Nephron (organoid): ENCODE measurements at regions not wholly inside any gene's neighbourhood (a gene's known extent, or its start where the extent isn't known, plus 50 kb on each side); places are given as distances from the start of the nearest gene placed in this dataset.

Source experiments
- H3K27ac Mint-ChIP-seq, 3 experiments: 2 replicates each; pipeline ENCODE4 v1.8.0; 2020; ENCODE audit warnings: mixed read lengths in 3 of 3, mild to moderate bottlenecking in 2 of 3, moderate library complexity in 1 of 3
- H3K27me3 Mint-ChIP-seq: 2 replicates; pipeline ENCODE4 v1.8.0; 2021; ENCODE audit warnings: low read depth, mild to moderate bottlenecking, moderate library complexity, mixed read lengths
- H3K36me3 Mint-ChIP-seq: 2 replicates; pipeline ENCODE4 v1.8.0; 2020; ENCODE audit warnings: low read depth, mixed read lengths
- H3K4me1 Mint-ChIP-seq: 2 replicates; pipeline ENCODE4 v1.8.0; 2020; ENCODE audit warnings: mixed read lengths
- H3K4me3 Mint-ChIP-seq, 3 experiments: 2 replicates each; pipeline ENCODE4 v1.8.0; 2020; ENCODE audit warnings: mild to moderate bottlenecking in 3 of 3, mixed read lengths in 3 of 3, moderate library complexity in 2 of 3
- H3K9me3 Mint-ChIP-seq: 2 replicates; pipeline ENCODE4 v1.8.0; 2020; ENCODE audit warnings: mixed read lengths
- TF ChIP-seq, protein P1 (sequence below), 3 experiments: fragments of 200-600 bp; sonication (generic); IDR thresholded peaks; one replicate each; pipeline ENCODE4 v1.5.0; 2021; ENCODE audit warnings: antibody characterized with exemption in 3 of 3; ENCODE audit not compliant: unreplicated experiment in 3 of 3

DNA sequence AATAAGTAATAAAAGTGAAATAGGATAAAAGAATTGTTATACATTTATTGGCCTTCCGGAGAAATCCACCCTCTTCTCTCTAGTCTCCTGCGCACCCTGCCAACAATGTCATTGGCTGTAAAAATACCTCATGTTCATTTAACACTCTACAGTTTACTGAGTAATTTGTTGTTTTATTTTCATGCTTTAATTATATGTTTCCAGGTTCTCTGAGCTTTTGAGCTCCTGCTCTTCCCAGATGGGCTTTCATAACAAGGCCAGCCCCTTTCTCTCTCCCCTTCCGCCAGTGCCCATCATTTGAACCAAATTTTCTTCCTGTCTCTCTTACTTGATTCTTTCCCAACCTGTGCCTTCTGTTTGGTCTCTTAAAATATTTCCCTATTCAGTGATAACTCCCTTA is 144.6 kb upstream of the PRSS1 start:
- H3K4me3 Mint-ChIP-seq: no peak overlapping the region
- TF ChIP-seq, protein P1, sequence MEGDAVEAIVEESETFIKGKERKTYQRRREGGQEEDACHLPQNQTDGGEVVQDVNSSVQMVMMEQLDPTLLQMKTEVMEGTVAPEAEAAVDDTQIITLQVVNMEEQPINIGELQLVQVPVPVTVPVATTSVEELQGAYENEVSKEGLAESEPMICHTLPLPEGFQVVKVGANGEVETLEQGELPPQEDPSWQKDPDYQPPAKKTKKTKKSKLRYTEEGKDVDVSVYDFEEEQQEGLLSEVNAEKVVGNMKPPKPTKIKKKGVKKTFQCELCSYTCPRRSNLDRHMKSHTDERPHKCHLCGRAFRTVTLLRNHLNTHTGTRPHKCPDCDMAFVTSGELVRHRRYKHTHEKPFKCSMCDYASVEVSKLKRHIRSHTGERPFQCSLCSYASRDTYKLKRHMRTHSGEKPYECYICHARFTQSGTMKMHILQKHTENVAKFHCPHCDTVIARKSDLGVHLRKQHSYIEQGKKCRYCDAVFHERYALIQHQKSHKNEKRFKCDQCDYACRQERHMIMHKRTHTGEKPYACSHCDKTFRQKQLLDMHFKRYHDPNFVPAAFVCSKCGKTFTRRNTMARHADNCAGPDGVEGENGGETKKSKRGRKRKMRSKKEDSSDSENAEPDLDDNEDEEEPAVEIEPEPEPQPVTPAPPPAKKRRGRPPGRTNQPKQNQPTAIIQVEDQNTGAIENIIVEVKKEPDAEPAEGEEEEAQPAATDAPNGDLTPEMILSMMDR (IDR thresholded peaks at IDR 0.05; ENCODE audit: unreplicated experiment in 3 of 3): no peak
- H3K27ac Mint-ChIP-seq: no peak overlapping the region
- peaks cover 30% of the 10 kb centered on the region for H3K27me3 Mint-ChIP-seq
- H3K4me1 Mint-ChIP-seq: no peaks in the 10 kb centered on the region
- H3K36me3 Mint-ChIP-seq: no peaks in the 10 kb centered on the region
- H3K9me3 Mint-ChIP-seq: no peaks in the 10 kb centered on the region

DNA sequence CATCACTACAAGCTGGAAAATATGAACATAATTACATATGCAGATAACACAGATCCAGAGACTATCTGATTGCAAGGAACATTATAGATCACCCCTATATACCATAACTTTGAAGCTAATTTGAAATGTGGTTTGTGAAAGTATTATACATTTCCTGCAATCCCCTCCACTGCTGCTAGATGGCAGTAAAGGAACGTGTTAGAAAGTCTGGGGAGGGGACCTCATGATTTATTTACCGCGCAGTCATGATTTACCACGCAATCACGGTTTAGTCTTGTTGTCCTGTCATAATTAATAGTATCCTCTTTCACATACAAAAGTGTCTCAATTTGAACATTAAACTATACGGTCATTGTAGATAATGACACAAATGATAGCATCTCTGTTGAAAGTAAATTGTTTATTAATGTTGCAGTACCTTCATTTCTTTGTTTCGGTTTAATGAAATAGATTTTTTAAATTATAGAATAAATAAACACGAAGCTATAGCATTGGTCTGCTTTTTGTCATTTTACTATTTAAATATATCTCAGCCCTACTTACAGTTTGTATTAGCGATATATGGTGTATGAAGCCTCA is 145.3 kb upstream of the PRSS1 start:
- no peaks in the 10 kb centered on the region for H3K9me3 Mint-ChIP-seq

DNA sequence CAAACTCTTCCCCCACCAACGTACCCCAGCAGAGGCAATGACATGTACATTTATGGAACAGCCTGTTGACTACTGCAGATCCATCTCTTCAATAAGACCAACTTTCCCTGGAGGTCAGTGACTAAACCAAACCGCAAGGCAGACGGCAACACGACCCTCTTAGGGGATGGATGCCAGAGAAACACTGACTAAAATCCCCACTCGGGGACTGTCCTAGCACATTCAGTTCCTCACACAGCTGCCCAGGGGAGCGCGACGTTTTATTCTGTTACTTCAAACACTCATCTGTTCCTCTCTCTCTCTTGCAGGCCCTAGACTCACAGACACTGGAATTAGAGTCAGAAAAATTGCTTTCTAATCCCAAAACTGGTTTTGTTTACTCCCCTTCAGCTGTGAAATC is 146.5 kb upstream of the PRSS1 start:
- H3K4me1 Mint-ChIP-seq: no peaks in the 10 kb centered on the region
- peaks cover 31% of the 10 kb centered on the region for H3K27me3 Mint-ChIP-seq
- TF ChIP-seq, protein P1 (IDR thresholded peaks at IDR 0.05; ENCODE audit: unreplicated experiment in 3 of 3): no peak
- no peaks in the 10 kb centered on the region for H3K9me3 Mint-ChIP-seq
- H3K36me3 Mint-ChIP-seq: no peaks in the 10 kb centered on the region
- no peak overlapping the region for H3K4me3 Mint-ChIP-seq
- H3K27ac Mint-ChIP-seq: no peak overlapping the region

More for the DNA sequence above, 145.3 kb upstream of the PRSS1 start:
- Mint-ChIP-seq H3K27me3 (peaks cover 31% of the 10 kb centered on the region), H3K4me1 (no peaks in the 10 kb centered on the region), H3K27ac (no peak overlapping the region), H3K36me3 (no peaks in the 10 kb centered on the region), H3K4me3 (no peak overlapping the region)
- TF ChIP-seq, protein P1 (IDR thresholded peaks at IDR 0.05; ENCODE audit: unreplicated experiment in 3 of 3): peak; percentile 81 to 90 (median 85)

DNA sequence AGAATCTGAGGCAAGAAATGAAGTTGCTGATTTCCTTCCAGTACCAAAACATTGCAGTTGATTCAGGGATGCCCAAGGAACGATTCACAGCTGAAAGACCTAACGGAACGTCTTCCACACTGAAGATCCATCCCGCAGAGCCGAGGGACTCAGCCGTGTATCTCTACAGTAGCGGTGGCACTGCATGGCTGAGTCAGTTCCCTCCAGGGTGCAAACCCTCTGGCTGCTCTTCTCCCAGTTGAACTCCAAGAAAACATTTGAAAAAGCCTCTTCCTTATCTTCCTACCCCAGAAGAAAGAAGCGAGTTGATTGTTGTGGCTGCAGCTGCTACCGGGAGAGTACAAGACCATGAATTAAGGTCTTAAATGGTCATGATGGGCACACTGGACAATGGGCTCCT is 147.1 kb upstream of the PRSS1 start:
- H3K4me1 Mint-ChIP-seq: no peaks in the 10 kb centered on the region
- H3K36me3 Mint-ChIP-seq: no peaks in the 10 kb centered on the region
- H3K4me3 Mint-ChIP-seq: no peak overlapping the region
- no peak overlapping the region for H3K27ac Mint-ChIP-seq
- H3K27me3 Mint-ChIP-seq: peaks cover 31% of the 10 kb centered on the region
- TF ChIP-seq, protein P1 (IDR thresholded peaks at IDR 0.05; ENCODE audit: unreplicated experiment in 3 of 3): no peak
- no peaks in the 10 kb centered on the region for H3K9me3 Mint-ChIP-seq

DNA sequence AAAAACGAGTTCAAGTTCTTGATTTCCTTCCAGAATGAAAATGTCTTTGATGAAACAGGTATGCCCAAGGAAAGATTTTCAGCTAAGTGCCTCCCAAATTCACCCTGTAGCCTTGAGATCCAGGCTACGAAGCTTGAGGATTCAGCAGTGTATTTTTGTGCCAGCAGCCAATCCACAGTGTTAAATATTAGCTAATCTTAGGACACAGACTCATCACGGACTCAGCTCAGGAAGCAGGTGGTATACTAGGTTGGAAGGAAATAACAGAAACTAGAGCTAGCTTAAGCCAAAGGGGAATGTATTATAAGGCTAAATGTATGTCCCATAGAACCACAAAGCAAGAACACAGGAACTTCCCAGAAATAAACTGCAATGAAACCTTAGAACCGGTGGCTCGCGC is 151.0 kb upstream of the PRSS1 start:
- Mint-ChIP-seq H3K4me3 (no peak overlapping the region), H3K27ac (no peak overlapping the region), H3K9me3 (no peaks in the 10 kb centered on the region), H3K27me3 (peaks cover 40% of the 10 kb centered on the region), H3K36me3 (no peaks in the 10 kb centered on the region), H3K4me1 (no peaks in the 10 kb centered on the region)
- TF ChIP-seq, protein P1 (IDR thresholded peaks at IDR 0.05; ENCODE audit: unreplicated experiment in 3 of 3): no peak

DNA sequence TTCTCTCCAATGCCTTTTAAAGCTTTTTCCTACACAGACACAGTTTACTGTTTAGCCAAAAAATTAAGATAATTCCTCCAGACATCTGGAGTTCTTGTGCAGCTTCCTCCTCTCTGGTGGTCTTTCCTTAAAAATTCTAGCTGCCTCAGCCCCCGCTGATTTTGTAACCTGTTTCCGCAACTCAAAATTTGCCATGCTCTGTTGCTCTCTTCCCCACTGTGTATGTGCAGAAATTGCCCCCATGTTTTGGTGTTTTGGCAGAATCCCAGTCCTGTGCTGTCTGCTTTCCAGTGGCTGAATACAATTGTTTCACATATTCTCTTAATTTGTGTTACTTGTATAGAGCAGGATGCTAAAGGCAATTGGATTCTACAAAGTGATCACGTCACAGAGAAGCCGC is 151.7 kb upstream of the PRSS1 start:
- peaks cover 37% of the 10 kb centered on the region for H3K27me3 Mint-ChIP-seq
- H3K4me3 Mint-ChIP-seq: no peak overlapping the region
- no peaks in the 10 kb centered on the region for H3K9me3 Mint-ChIP-seq
- H3K27ac Mint-ChIP-seq: no peak overlapping the region
- TF ChIP-seq, protein P1 (IDR thresholded peaks at IDR 0.05; ENCODE audit: unreplicated experiment in 3 of 3): no peak
- no peaks in the 10 kb centered on the region for H3K36me3 Mint-ChIP-seq
- H3K4me1 Mint-ChIP-seq: no peaks in the 10 kb centered on the region
